Liver (tissue), 8 donors: ENCODE measurements at regions not wholly inside any gene's neighbourhood (a gene's known extent, or its start where the extent isn't known, plus 50 kb on each side); places are given as distances from the start of the nearest gene placed in this dataset.

ENCODE experiments used
- DNase-seq: peaks from one replicate; pipeline ENCODE4 v3.0.0-alpha.2; 2017; ENCODE audit warnings: low spot score
- H3K27ac ChIP-seq, 2 donors: one replicate each; pipeline ENCODE4 v1.7.0; 2013; ENCODE audit warnings: inconsistent platforms in 2 of 2, low read length in 2 of 2, control low read depth in 1 of 2, low read depth in 1 of 2, mild to moderate bottlenecking in 1 of 2
- H3K27me3 ChIP-seq, 4 donors: one replicate each; pipeline versions ENCODE4 v1.6.1 to v1.7.0; 2013; ENCODE audit warnings: low read length in 3 of 4, inconsistent platforms in 1 of 4, mild to moderate bottlenecking in 1 of 4, moderate library complexity in 1 of 4; ENCODE audit not compliant: control insufficient read depth in 4 of 4, insufficient read depth in 4 of 4
- H3K36me3 ChIP-seq, 4 donors: one replicate each; pipeline versions ENCODE4 v1.6.1 to v1.7.0; 2013; ENCODE audit warnings: low read length in 3 of 4, mild to moderate bottlenecking in 3 of 4, low read depth in 1 of 4, moderate library complexity in 1 of 4; ENCODE audit not compliant: control insufficient read depth in 4 of 4, insufficient read depth in 3 of 4
- H3K4me1 ChIP-seq, 4 donors: one replicate each; pipeline versions ENCODE4 v1.6.1 to v1.7.0; 2013; ENCODE audit warnings: low read length in 3 of 4, mild to moderate bottlenecking in 3 of 4, moderate library complexity in 1 of 4; ENCODE audit not compliant: control insufficient read depth in 4 of 4, insufficient read depth in 4 of 4
- H3K4me3 ChIP-seq, 3 donors: one replicate each; pipeline versions ENCODE4 v1.6.1 to v1.7.0; 2013; ENCODE audit warnings: low read length in 3 of 3, control low read depth in 1 of 3, low read depth in 1 of 3, mild to moderate bottlenecking in 1 of 3
- H3K9ac ChIP-seq, 2 donors: one replicate each; pipeline ENCODE4 v1.7.0; 2013; ENCODE audit warnings: low read length in 2 of 2, mild to moderate bottlenecking in 2 of 2, moderate library complexity in 2 of 2, control low read depth in 1 of 2, low read depth in 1 of 2
- H3K9me3 ChIP-seq, 4 donors: one replicate each; pipeline versions ENCODE4 v1.6.1 to v1.7.0; 2013; ENCODE audit warnings: low read length in 3 of 4; ENCODE audit not compliant: control insufficient read depth in 4 of 4
- ATF3 ChIP-seq: IDR thresholded peaks from 2 replicates; pipeline ENCODE4 v1.6.1; 2016; ENCODE audit warnings: antibody characterized with exemption
- CTCF ChIP-seq: fragments of 150-350 bp; IDR thresholded peaks from 2 replicates; pipeline ENCODE4 v1.5.1; 2017; ENCODE audit warnings: improper control_type of control experiment, low read depth, low read length; ENCODE audit not compliant: missing input control
- EGR1 ChIP-seq, 2 donors: IDR thresholded peaks; 2 replicates each; pipeline ENCODE4 v1.6.1; 2016 to 2018; ENCODE audit warnings: antibody characterized with exemption in 2 of 2, low read depth in 2 of 2
- FOXA1 ChIP-seq: IDR thresholded peaks from 2 replicates; pipeline ENCODE4 v1.6.1; 2016; ENCODE audit warnings: antibody characterized with exemption
- FOXA2 ChIP-seq: IDR thresholded peaks from 2 replicates; pipeline ENCODE4 v1.6.1; 2016; ENCODE audit warnings: antibody characterized with exemption
- GABPA ChIP-seq, 2 donors: IDR thresholded peaks in 1 of 2; conservative IDR thresholded peaks in 1 of 2; 2 replicates each; pipeline ENCODE4 v1.6.1; 2016; ENCODE audit warnings: antibody characterized with exemption in 2 of 2, mild to moderate bottlenecking in 1 of 2, moderate library complexity in 1 of 2
- HNF4A ChIP-seq, 2 donors: conservative IDR thresholded peaks; 2 replicates each; pipeline ENCODE4 v1.6.1; 2016; ENCODE audit warnings: antibody characterized with exemption in 2 of 2, mild to moderate bottlenecking in 2 of 2
- JUND ChIP-seq, 2 donors: IDR thresholded peaks; 2 replicates each; pipeline ENCODE4 v1.6.1; 2016; ENCODE audit warnings: antibody characterized with exemption in 2 of 2
- MAX ChIP-seq: IDR thresholded peaks from 2 replicates; pipeline ENCODE4 v1.6.1; 2016; ENCODE audit warnings: antibody characterized with exemption
- NR2F2 ChIP-seq: IDR thresholded peaks from 2 replicates; pipeline ENCODE4 v1.6.1; 2016; ENCODE audit warnings: antibody characterized with exemption
- RAD21 ChIP-seq, 2 donors: IDR thresholded peaks; 2 replicates each; pipeline ENCODE4 v1.6.1; 2016; ENCODE audit warnings: antibody characterized with exemption in 2 of 2, mild to moderate bottlenecking in 2 of 2
- REST ChIP-seq: IDR thresholded peaks from 2 replicates; pipeline ENCODE4 v1.6.1; 2016; ENCODE audit warnings: antibody characterized with exemption, mild to moderate bottlenecking
- RXRA ChIP-seq, 2 donors: IDR thresholded peaks; 2 replicates each; pipeline ENCODE4 v1.6.1; 2017 to 2018; ENCODE audit warnings: antibody characterized with exemption in 2 of 2, mild to moderate bottlenecking in 1 of 2
- SP1 ChIP-seq: IDR thresholded peaks from 2 replicates; pipeline ENCODE4 v1.6.1; 2018; ENCODE audit warnings: antibody characterized with exemption, mild to moderate bottlenecking
- TAF1 ChIP-seq: conservative IDR thresholded peaks from 2 replicates; pipeline ENCODE4 v1.6.1; 2016; ENCODE audit warnings: antibody characterized with exemption, mild to moderate bottlenecking
- YY1 ChIP-seq: IDR thresholded peaks from 2 replicates; pipeline ENCODE4 v1.6.1; 2016; ENCODE audit warnings: antibody characterized with exemption, mild to moderate bottlenecking
- ZBTB33 ChIP-seq: IDR thresholded peaks from 2 replicates; pipeline ENCODE4 v1.6.1; 2016; ENCODE audit warnings: antibody characterized with exemption
- WGBS: extraction: QIAGEN DNeasy Blood & Tissue Kit; methylation state at CpG from one replicate; pipeline ENCODE4 v1.1.7; 2013; 5-methylcytosine and 5-hydroxymethylcytosine counted together
- donor health status: healthy.
- donor health status: healthy.
- donor health status: healthy.
- donor health status: healthy.
- donor health status: healthy.

GRCh38 chr10:88094795-88095194 lies 231.4 kb downstream of the PTEN start (continued):
- TF ChIP-seq CTCF = no peak
- TF ChIP-seq JUND (IDR thresholded peaks at IDR 0.05) = no peak

GRCh38 chr10:88095223-88095721 lies 231.8 kb downstream of the PTEN start:
- Histone ChIP-seq H3K4me3 (no peak overlapping the region), H3K36me3 (no peaks in the 10 kb centered on the region), H3K27me3 (no peaks in the 10 kb centered on the region), H3K9me3 (no peaks in the 10 kb centered on the region), H3K4me1 (peaks cover 2 to 28% (median 11%) of the 10 kb centered on the region in 4 donors), H3K9ac (no peak overlapping the region), H3K27ac (peak overlapping the region; percentile 72 to 75)
- TF ChIP-seq FOXA2 (no peak), SP1 (no peak), ATF3 (no peak), CTCF (no peak), EGR1 (IDR thresholded peaks at IDR 0.05; ENCODE audit: low read depth in 2 of 2) (no peak), REST (no peak), FOXA1 (no peak), YY1 (no peak), MAX (no peak), TAF1 (no peak), NR2F2 (no peak), JUND (IDR thresholded peaks at IDR 0.05) (no peak), ZBTB33 (no peak), RXRA (IDR thresholded peaks at IDR 0.05) (no peak), RAD21 (IDR thresholded peaks at IDR 0.05) (no peak), HNF4A (conservative IDR thresholded peaks at IDR 0.05) (no peak), GABPA (IDR thresholded peaks at IDR 0.05 in 1 of 2, conservative IDR thresholded peaks at IDR 0.05 in 1 of 2) (no peak)
- DNase-seq = no peak
- WGBS = 37% methylated on average over 5 of the region's 5 CpGs
